ENCODE measurements at regions not wholly inside any gene's neighbourhood (a gene's known extent, or its start where the extent isn't known, plus 50 kb on each side); places are given as distances from the start of the nearest gene placed in this dataset.
A peak's percentile ranks its signal among the peaks of the same experiment; 100 is the strongest.
"Not testable (repeated sequence)": the region's sequence is repeated elsewhere in the genome, so short reads cannot be mapped to it uniquely, and the experiment has no call there.

DNA sequence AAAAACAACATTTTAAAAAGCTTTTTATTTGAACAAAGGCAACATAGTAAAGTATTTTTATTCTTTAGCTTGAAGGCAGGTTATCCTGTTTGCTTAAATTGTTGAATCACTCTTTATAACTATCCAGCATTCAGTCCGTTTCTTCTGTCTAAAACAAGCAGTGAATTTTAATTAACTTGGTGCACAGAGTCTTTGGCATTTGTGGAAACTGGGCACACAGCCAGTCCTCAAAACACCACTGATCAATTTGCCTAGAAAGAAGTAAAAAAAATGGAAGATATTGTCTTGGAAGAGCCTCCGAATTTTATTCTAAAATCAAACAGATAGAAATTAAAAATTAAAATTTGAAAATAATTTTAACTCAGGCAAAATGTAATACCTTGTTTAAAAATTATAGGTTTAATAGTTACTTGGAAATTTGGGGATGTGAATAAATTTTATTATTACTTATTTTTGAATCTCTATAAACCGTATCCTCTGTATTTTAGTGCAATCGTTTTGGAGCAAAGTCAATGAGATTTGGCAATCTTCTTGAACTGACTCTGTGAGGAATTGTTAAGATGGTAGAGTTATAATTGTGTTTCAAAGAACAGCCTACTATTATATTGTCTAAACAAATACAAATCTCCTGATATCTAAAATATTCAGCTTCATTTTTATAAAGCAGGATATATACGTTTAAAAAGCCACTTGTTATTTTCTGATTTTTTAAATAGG lies 927.0 kb downstream of the SLC16A7 start:
- no peak for DNase-seq
- ATAC-seq: no peak
- Mint-ChIP-seq H3K4me3 (no peak overlapping the region), H3K4me1 (no peaks in the 10 kb centered on the region), H3K27ac (no peak overlapping the region), H3K27me3 (no peaks in the 10 kb centered on the region), H3K9me3 (peaks cover 3 to 11% of the 10 kb centered on the region in 2 donors)

- Mint-ChIP-seq H3K27ac (no peak overlapping the region), H3K9me3 (peaks cover 0 to 10% of the 10 kb centered on the region in 2 donors), H3K4me1 (no peaks in the 10 kb centered on the region), H3K4me3 (no peak overlapping the region), H3K27me3 (no peaks in the 10 kb centered on the region)
- DNase-seq (no peak), ATAC-seq (no peak)
Measured at GRCh38 chr12:60529261-60529660, 933.4 kb downstream of the SLC16A7 start.

DNA sequence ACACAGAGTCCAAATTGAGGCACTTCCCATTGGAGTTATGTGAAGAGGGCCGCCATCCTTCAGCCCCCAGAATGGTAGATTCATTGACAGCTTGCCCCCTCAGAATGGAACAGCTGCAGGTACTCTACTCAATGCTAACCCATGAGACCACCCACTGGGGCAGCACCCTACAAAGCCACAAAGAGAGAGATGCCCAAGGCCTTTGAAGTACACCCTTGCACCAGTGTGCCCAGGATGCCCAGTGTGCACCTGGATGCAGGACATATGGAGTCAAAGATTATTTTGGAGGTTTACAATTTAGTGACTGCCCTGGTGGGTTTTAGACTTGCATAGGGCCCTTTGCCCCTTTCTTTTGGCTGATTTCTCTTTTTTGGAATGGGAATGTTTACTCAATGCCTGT lies 933.9 kb downstream of the SLC16A7 start:
- H3K4me3 Mint-ChIP-seq: no peak overlapping the region
- H3K27me3 Mint-ChIP-seq: no peaks in the 10 kb centered on the region
- DNase-seq (no peak), ATAC-seq (no peak)
- no peak overlapping the region for H3K27ac Mint-ChIP-seq
- no peaks in the 10 kb centered on the region for H3K4me1 Mint-ChIP-seq
- peaks cover 0 to 10% of the 10 kb centered on the region in 2 donors for H3K9me3 Mint-ChIP-seq

- no peak for ATAC-seq
- H3K27me3 Mint-ChIP-seq: no peaks in the 10 kb centered on the region
- no peaks in the 10 kb centered on the region for H3K4me1 Mint-ChIP-seq
- no peak overlapping the region for H3K4me3 Mint-ChIP-seq
- peaks cover 0 to 7% of the 10 kb centered on the region in 2 donors for H3K9me3 Mint-ChIP-seq
- peak overlapping the region in 1 of 2 donors; percentile 34 for H3K27ac Mint-ChIP-seq
- no peak for DNase-seq
Measured at GRCh38 chr12:60535363-60535762, 939.5 kb downstream of the SLC16A7 start.

DNA sequence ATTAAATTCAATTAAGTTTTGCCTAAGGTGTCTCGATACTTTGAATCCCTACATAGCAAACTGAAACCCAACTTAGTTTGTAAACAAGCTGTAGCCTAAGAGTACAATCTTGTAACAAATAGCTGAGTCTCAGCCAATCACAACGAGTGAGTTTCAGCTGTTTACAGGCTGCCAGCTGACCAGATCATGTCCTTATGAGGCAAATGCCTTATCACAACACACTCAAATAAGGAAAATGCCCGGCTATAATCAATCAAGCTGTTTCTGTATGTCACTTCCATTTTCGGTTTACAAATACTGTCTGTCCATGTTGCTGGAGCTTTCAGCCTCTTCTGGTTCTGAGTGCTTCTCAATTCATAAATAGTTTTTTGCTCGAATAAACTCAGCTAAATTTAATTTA lies 943.8 kb downstream of the SLC16A7 start:
- DNase-seq (no peak), ATAC-seq (no peak)
- H3K27me3 Mint-ChIP-seq: no peaks in the 10 kb centered on the region
- no peaks in the 10 kb centered on the region for H3K9me3 Mint-ChIP-seq
- no peak overlapping the region for H3K27ac Mint-ChIP-seq
- no peaks in the 10 kb centered on the region for H3K4me1 Mint-ChIP-seq
- H3K4me3 Mint-ChIP-seq: no peak overlapping the region

DNA sequence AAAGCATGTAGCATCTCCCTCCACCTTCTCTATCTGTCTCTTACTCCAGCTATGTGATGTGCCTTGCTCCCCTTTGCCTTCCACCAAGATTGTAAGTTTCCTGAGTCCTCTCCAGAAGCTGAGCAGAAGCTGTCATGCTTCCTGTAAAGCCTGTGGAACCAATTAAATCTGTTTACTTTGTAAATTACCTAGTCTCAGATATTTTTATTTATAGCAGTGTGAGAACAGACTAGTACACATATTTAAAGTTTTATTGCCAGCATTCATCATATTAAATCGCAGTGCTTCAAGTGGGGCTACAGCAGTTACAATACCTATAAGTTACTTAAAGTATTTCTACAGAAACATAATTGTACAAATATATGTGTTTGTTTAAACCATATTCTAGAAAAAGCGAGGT lies 973.1 kb downstream of the SLC16A7 start:
- Mint-ChIP-seq H3K27me3 (no peaks in the 10 kb centered on the region), H3K4me1 (no peaks in the 10 kb centered on the region), H3K4me3 (no peak overlapping the region), H3K9me3 (peaks cover 0 to 4% of the 10 kb centered on the region in 2 donors), H3K27ac (no peak overlapping the region)
- DNase-seq (no peak), ATAC-seq (no peak)

- no peaks in the 10 kb centered on the region for H3K9me3 Mint-ChIP-seq
- H3K27me3 Mint-ChIP-seq: no peaks in the 10 kb centered on the region
- no peak overlapping the region for H3K27ac Mint-ChIP-seq
- DNase-seq (no peak), ATAC-seq (no peak)
- no peak overlapping the region for H3K4me3 Mint-ChIP-seq
- H3K4me1 Mint-ChIP-seq: no peaks in the 10 kb centered on the region
Measured at GRCh38 chr12:60577607-60578006, 981.8 kb downstream of the SLC16A7 start.

DNA sequence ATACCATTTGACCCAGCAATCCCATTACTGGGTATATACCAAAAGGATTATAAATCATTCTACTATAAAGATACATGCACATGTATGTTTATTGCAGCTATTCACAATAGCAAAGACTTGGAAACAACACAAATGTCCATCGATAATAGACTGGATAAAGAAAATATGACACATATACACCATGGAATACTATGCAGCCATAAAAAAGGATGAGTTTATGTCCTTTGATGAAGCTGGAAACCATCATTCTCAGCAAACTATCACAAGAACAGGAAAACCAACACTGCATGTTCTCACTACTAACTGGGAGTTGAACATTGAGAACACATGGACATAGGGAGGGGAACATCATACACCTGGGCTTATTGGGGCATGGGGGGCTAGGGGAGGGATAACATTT lies 991.8 kb downstream of the SLC16A7 start:
- not testable (repeated sequence) for ATAC-seq, H3K4me1 Mint-ChIP-seq, H3K4me3 Mint-ChIP-seq, DNase-seq, H3K27me3 Mint-ChIP-seq, H3K27ac Mint-ChIP-seq
- H3K9me3 Mint-ChIP-seq: peaks cover 17 to 18% of the 10 kb centered on the region in 2 donors

DNA sequence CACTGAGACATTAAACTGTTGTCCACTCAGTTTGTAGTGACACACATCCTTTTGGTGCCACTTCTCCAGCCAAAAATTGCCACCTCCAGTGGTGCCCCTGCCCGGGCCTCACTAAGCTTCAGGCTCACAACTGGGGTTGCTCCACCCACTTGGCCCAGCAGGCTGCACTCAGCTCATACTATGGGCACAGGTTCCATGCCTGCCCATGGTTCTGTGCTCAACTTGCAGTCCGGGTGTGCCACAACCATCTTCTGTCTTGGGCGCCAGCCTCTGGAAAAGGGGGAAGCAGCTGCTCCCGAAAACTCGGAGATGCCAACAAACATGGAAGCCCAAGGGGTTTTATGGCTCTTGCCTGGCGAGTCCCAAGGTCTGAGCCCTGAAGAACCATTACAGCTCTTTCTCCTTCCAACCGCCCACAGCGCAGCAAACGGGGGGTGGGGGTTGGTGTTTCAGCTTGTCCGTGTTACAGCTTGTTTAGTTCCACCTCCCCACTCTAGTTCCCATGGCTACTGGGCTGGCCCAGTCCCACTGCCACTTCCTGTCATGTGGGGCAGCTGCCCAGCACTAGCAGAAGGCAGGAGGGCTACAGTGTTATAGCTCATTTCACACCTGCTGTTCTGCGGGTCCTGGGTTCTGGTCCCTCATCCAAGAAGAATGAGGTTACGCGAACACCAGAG lies 998.3 kb downstream of the SLC16A7 start:
- Mint-ChIP-seq H3K27me3 (no peaks in the 10 kb centered on the region), H3K27ac (no peak overlapping the region), H3K4me1 (no peaks in the 10 kb centered on the region), H3K9me3 (peaks cover 10 to 24% of the 10 kb centered on the region in 2 donors), H3K4me3 (no peak overlapping the region)
- DNase-seq: no peak
- no peak for ATAC-seq

- DNase-seq (no peak), ATAC-seq (no peak)
- Mint-ChIP-seq H3K4me3 (no peak overlapping the region), H3K9me3 (peaks cover 0 to 11% of the 10 kb centered on the region in 2 donors), H3K27ac (no peak overlapping the region), H3K4me1 (no peaks in the 10 kb centered on the region), H3K27me3 (no peaks in the 10 kb centered on the region)
Measured at GRCh38 chr12:60602601-60603000, 1006.8 kb downstream of the SLC16A7 start.

GRCh38 chr12:60603475-60603874 lies 1007.6 kb downstream of the SLC16A7 start:
- H3K9me3 Mint-ChIP-seq: peaks cover 5 to 11% of the 10 kb centered on the region in 2 donors
- H3K4me1 Mint-ChIP-seq, H3K27me3 Mint-ChIP-seq, H3K4me3 Mint-ChIP-seq, H3K27ac Mint-ChIP-seq, ATAC-seq, DNase-seq: not testable (repeated sequence)

- no peak overlapping the region for H3K4me3 Mint-ChIP-seq
- H3K27me3 Mint-ChIP-seq: no peaks in the 10 kb centered on the region
- no peak for DNase-seq
- H3K27ac Mint-ChIP-seq: no peak overlapping the region
- peaks cover 8 to 25% of the 10 kb centered on the region in 2 donors for H3K9me3 Mint-ChIP-seq
- H3K4me1 Mint-ChIP-seq: no peaks in the 10 kb centered on the region
- ATAC-seq: peak; percentile 12
Measured at GRCh38 chr12:60616400-60616799, 1020.6 kb downstream of the SLC16A7 start.

- ATAC-seq: no peak
- no peaks in the 10 kb centered on the region for H3K27me3 Mint-ChIP-seq
- H3K4me3 Mint-ChIP-seq: no peak overlapping the region
- no peak overlapping the region for H3K27ac Mint-ChIP-seq
- no peaks in the 10 kb centered on the region for H3K4me1 Mint-ChIP-seq
- DNase-seq: no peak
- peaks cover under 1 to 4% of the 10 kb centered on the region in 2 donors for H3K9me3 Mint-ChIP-seq
Measured at GRCh38 chr12:60630796-60631195, 1035.0 kb downstream of the SLC16A7 start.

GRCh38 chr12:60644076-60644475 lies 1048.2 kb downstream of the SLC16A7 start:
- no peak for DNase-seq
- ATAC-seq: no peak
- Mint-ChIP-seq H3K27me3 (no peaks in the 10 kb centered on the region), H3K9me3 (peaks cover 11 to 29% of the 10 kb centered on the region in 2 donors), H3K27ac (no peak overlapping the region), H3K4me3 (no peak overlapping the region), H3K4me1 (no peaks in the 10 kb centered on the region)

DNA sequence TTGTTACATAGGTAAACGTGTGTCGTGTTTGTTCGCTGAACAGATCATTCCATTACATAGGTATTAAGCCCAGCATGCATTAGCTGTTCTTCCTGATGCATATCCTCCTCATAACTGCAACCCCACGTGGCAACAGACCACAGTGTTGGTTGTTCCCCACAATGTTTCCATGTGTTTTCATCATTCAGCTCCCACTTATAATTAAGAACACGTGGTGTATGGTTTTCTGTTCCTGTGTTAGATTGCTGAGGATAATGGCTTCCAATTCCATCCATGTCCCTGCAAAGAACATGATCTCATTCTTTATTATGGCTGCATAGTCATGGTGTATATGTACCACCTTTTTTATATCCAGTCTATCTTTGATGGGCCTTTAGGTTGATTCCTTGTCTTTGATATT lies 1071.1 kb downstream of the SLC16A7 start:
- no peak for DNase-seq
- no peak for ATAC-seq

GRCh38 chr12:60672949-60673348 lies 1077.1 kb downstream of the SLC16A7 start:
- Mint-ChIP-seq H3K9me3 (peaks cover 25 to 37% of the 10 kb centered on the region in 2 donors), H3K27me3 (no peaks in the 10 kb centered on the region), H3K4me1 (no peaks in the 10 kb centered on the region), H3K4me3 (no peak overlapping the region), H3K27ac (no peak overlapping the region)
- ATAC-seq: no peak
- no peak for DNase-seq

More for the DNA sequence above, 1071.1 kb downstream of the SLC16A7 start:
- Mint-ChIP-seq H3K9me3 (peaks cover 19 to 44% of the 10 kb centered on the region in 2 donors), H3K27me3 (no peaks in the 10 kb centered on the region), H3K4me3 (no peak overlapping the region), H3K27ac (no peak overlapping the region), H3K4me1 (no peaks in the 10 kb centered on the region)
